NCI-H146 (cell line): ENCODE measurements at regions not wholly inside any gene's neighbourhood (a gene's known extent, or its start where the extent isn't known, plus 50 kb on each side); places are given as distances from the start of the nearest gene placed in this dataset.

Experiments used
- DNase-seq: peaks from one replicate; lab custom pipeline; 2025; lab: John Stamatoyannopoulos, UW

GRCh38 chr11:81756864-81757595 lies 976.6 kb downstream of the FAM181B start:
- DNase-seq: no peak

GRCh38 chr11:81749245-81749644 lies 984.4 kb downstream of the FAM181B start:
- no peak for DNase-seq

GRCh38 chr11:81744336-81745116 lies 989.1 kb downstream of the FAM181B start:
- no peak for DNase-seq

GRCh38 chr11:81725701-81726100 lies 1008.0 kb downstream of the FAM181B start:
- no peak for DNase-seq

- no peak for DNase-seq
These were observed 1016.0 kb downstream of the FAM181B start for GRCh38 chr11:81717695-81718094.

- DNase-seq: no peak
These were observed 1025.8 kb downstream of the FAM181B start for GRCh38 chr11:81707881-81708280.

GRCh38 chr11:81705283-81705682 lies 1028.4 kb downstream of the FAM181B start:
- no peak for DNase-seq

GRCh38 chr11:81700076-81700475 lies 1033.6 kb downstream of the FAM181B start:
- DNase-seq: no peak

- DNase-seq: no peak
These were observed 1046.6 kb downstream of the FAM181B start for GRCh38 chr11:81687057-81687456.

- DNase-seq: no peak
These were observed 1059.5 kb downstream of the FAM181B start for GRCh38 chr11:81674211-81674610.

GRCh38 chr11:81673001-81673400 lies 1060.7 kb downstream of the FAM181B start:
- no peak for DNase-seq

- no peak for DNase-seq
These were observed 1063.6 kb downstream of the FAM181B start for GRCh38 chr11:81669935-81670543.

- DNase-seq: peak; percentile 2
These were observed 1074.9 kb downstream of the FAM181B start for GRCh38 chr11:81658722-81659121.

GRCh38 chr11:81655351-81655750 lies 1078.3 kb downstream of the FAM181B start:
- no peak for DNase-seq

GRCh38 chr11:81647374-81647773 lies 1086.3 kb downstream of the FAM181B start:
- DNase-seq: no peak

GRCh38 chr11:81644239-81644840 lies 1089.3 kb downstream of the FAM181B start:
- DNase-seq: peak; percentile 56

GRCh38 chr11:81634483-81634882 lies 1099.2 kb downstream of the FAM181B start:
- DNase-seq: no peak

GRCh38 chr11:81602508-81602907 lies 1131.2 kb downstream of the FAM181B start:
- DNase-seq: no peak

GRCh38 chr11:81596704-81597103 lies 1137.0 kb downstream of the FAM181B start:
- DNase-seq: no peak

- DNase-seq: no peak
These were observed 1148.2 kb downstream of the FAM181B start for GRCh38 chr11:81585390-81585933.

- DNase-seq: no peak
These were observed 1154.3 kb downstream of the FAM181B start for GRCh38 chr11:81579339-81579738.

- no peak for DNase-seq
These were observed 1155.1 kb downstream of the FAM181B start for GRCh38 chr11:81578571-81578970.
